NT2/D1 (cell line): ENCODE measurements at regions not wholly inside any gene's neighbourhood (a gene's known extent, or its start where the extent isn't known, plus 50 kb on each side); places are given as distances from the start of the nearest gene placed in this dataset.

Experiments used
- DNase-seq: peaks from one replicate; pipeline ENCODE4 v3.0.0-alpha.2; 2011; ENCODE audit warnings: low read depth, low spot score
- H3K27me3 ChIP-seq: 2 replicates; pipeline ENCODE4 v1.6.0; 2011; ENCODE audit warnings: mild to moderate bottlenecking; ENCODE audit not compliant: insufficient read length, insufficient read depth
- H3K36me3 ChIP-seq: 2 replicates; pipeline ENCODE4 v1.6.1; 2011; ENCODE audit warnings: mild to moderate bottlenecking, low read length, mixed read lengths; ENCODE audit not compliant: insufficient read depth, insufficient read length
- H3K4me1 ChIP-seq: 2 replicates; pipeline ENCODE4 v1.5.1; 2011; ENCODE audit not compliant: insufficient read depth, insufficient read length
- H3K4me3 ChIP-seq: 2 replicates; pipeline ENCODE4 v1.5.1; 2011; ENCODE audit warnings: low read depth; ENCODE audit not compliant: insufficient read length
- H3K9ac ChIP-seq: 2 replicates; pipeline ENCODE4 v1.6.0; 2011; ENCODE audit warnings: low read depth; ENCODE audit not compliant: insufficient read length
- H3K9me3 ChIP-seq: 2 replicates; pipeline ENCODE4 v1.5.1; 2011; ENCODE audit warnings: mild to moderate bottlenecking, low read length; ENCODE audit not compliant: insufficient read depth
- SUZ12 ChIP-seq: IDR thresholded peaks from 2 replicates; pipeline ENCODE4 v1.6.1; 2011; ENCODE audit not compliant: insufficient read length, insufficient read depth; ENCODE audit errors: extremely low read depth
- YY1 ChIP-seq: IDR thresholded peaks from 2 replicates; pipeline ENCODE4 v1.6.1; 2011; ENCODE audit not compliant: insufficient read length, insufficient read depth
- ZNF274 ChIP-seq: IDR thresholded peaks from 2 replicates; pipeline ENCODE4 v1.6.1; 2011; ENCODE audit warnings: mild to moderate bottlenecking, low read depth, low read length

GRCh38 chr1:188846468-188846867 lies 1631.2 kb downstream of the BRINP3 start:
- TF ChIP-seq ZNF274 (no peak), YY1 (no peak), SUZ12 (no peak)
- no peak for DNase-seq
- no peaks in the 10 kb centered on the region for H3K9me3 ChIP-seq
- H3K4me1 ChIP-seq: no peaks in the 10 kb centered on the region
- H3K4me3 ChIP-seq: no peak overlapping the region
- no peak overlapping the region for H3K9ac ChIP-seq
- H3K36me3 ChIP-seq: no peaks in the 10 kb centered on the region
- H3K27me3 ChIP-seq: no peaks in the 10 kb centered on the region

- no peaks in the 10 kb centered on the region for H3K4me1 ChIP-seq
- H3K9ac ChIP-seq: no peak overlapping the region
- no peak for DNase-seq
- H3K9me3 ChIP-seq: peaks cover 28% of the 10 kb centered on the region
- TF ChIP-seq YY1 (no peak), SUZ12 (no peak), ZNF274 (no peak)
- H3K4me3 ChIP-seq: no peak overlapping the region
- H3K36me3 ChIP-seq: no peaks in the 10 kb centered on the region
- no peaks in the 10 kb centered on the region for H3K27me3 ChIP-seq
Observed at GRCh38 chr1:188857526-188858087, 1620.1 kb downstream of the BRINP3 start.

- TF ChIP-seq SUZ12 (no peak), YY1 (no peak), ZNF274 (no peak)
- no peak overlapping the region for H3K9ac ChIP-seq
- no peak for DNase-seq
- H3K36me3 ChIP-seq: no peaks in the 10 kb centered on the region
- no peaks in the 10 kb centered on the region for H3K4me1 ChIP-seq
- no peak overlapping the region for H3K4me3 ChIP-seq
- no peaks in the 10 kb centered on the region for H3K27me3 ChIP-seq
- H3K9me3 ChIP-seq: no peaks in the 10 kb centered on the region
Observed at GRCh38 chr1:188867614-188868013, 1610.0 kb downstream of the BRINP3 start.

GRCh38 chr1:188871164-188871563 lies 1606.5 kb downstream of the BRINP3 start:
- DNase-seq: no peak
- H3K9ac ChIP-seq: no peak overlapping the region
- H3K36me3 ChIP-seq: no peaks in the 10 kb centered on the region
- H3K9me3 ChIP-seq: no peaks in the 10 kb centered on the region
- H3K4me3 ChIP-seq: no peak overlapping the region
- H3K4me1 ChIP-seq: no peaks in the 10 kb centered on the region
- TF ChIP-seq SUZ12 (no peak), YY1 (no peak), ZNF274 (no peak)
- no peaks in the 10 kb centered on the region for H3K27me3 ChIP-seq

- H3K36me3 ChIP-seq: no peaks in the 10 kb centered on the region
- TF ChIP-seq ZNF274 (no peak), SUZ12 (no peak)
- no peaks in the 10 kb centered on the region for H3K9me3 ChIP-seq
- no peak for DNase-seq
- H3K4me3 ChIP-seq: no peak overlapping the region
- no peak overlapping the region for H3K9ac ChIP-seq
- no peaks in the 10 kb centered on the region for H3K27me3 ChIP-seq
- H3K4me1 ChIP-seq: no peaks in the 10 kb centered on the region
Observed at GRCh38 chr1:188872376-188872775, 1605.3 kb downstream of the BRINP3 start.

- no peaks in the 10 kb centered on the region for H3K9me3 ChIP-seq
- DNase-seq: no peak
- H3K9ac ChIP-seq: no peak overlapping the region
- TF ChIP-seq SUZ12 (no peak), YY1 (no peak), ZNF274 (no peak)
- no peaks in the 10 kb centered on the region for H3K27me3 ChIP-seq
- H3K4me3 ChIP-seq: no peak overlapping the region
- no peaks in the 10 kb centered on the region for H3K4me1 ChIP-seq
- H3K36me3 ChIP-seq: no peaks in the 10 kb centered on the region
Observed at GRCh38 chr1:188877668-188878067, 1600.0 kb downstream of the BRINP3 start.

- Histone ChIP-seq H3K4me3 (no peak overlapping the region), H3K9ac (no peak overlapping the region), H3K4me1 (no peaks in the 10 kb centered on the region), H3K9me3 (no peaks in the 10 kb centered on the region), H3K36me3 (no peaks in the 10 kb centered on the region), H3K27me3 (no peaks in the 10 kb centered on the region)
- no peak for DNase-seq
- TF ChIP-seq YY1 (no peak), SUZ12 (no peak), ZNF274 (no peak)
Observed at GRCh38 chr1:188888386-188888785, 1589.3 kb downstream of the BRINP3 start.

- Histone ChIP-seq H3K36me3 (no peaks in the 10 kb centered on the region), H3K4me3 (no peak overlapping the region), H3K9me3 (no peaks in the 10 kb centered on the region), H3K4me1 (no peaks in the 10 kb centered on the region), H3K9ac (no peak overlapping the region), H3K27me3 (no peaks in the 10 kb centered on the region)
- DNase-seq: no peak
- no peak for TF ChIP-seq ZNF274
Observed at GRCh38 chr1:188889166-188889565, 1588.5 kb downstream of the BRINP3 start.
